Loucy (cell line): ENCODE measurements at regions not wholly inside any gene's neighbourhood (a gene's known extent, or its start where the extent isn't known, plus 50 kb on each side); places are given as distances from the start of the nearest gene placed in this dataset.

Source experiments
- H2AFZ ChIP-seq: fragments of 200-600 bp; sonication (generic); 2 replicates; pipeline ENCODE4 v1.6.0; 2016; ENCODE audit warnings: antibody characterized with exemption, mild to moderate bottlenecking, low read length, moderate library complexity
- H3F3A ChIP-seq: fragments of 200-600 bp; 2 replicates; pipeline ENCODE4 v1.6.0; 2016; ENCODE audit warnings: antibody characterized with exemption, low read depth, mild to moderate bottlenecking
- H3K27me3 ChIP-seq: fragments of 200-600 bp; sonication (generic); 2 replicates; pipeline ENCODE4 v1.6.1; 2014; ENCODE audit warnings: low read length, mild to moderate bottlenecking; ENCODE audit not compliant: insufficient read depth, poor library complexity, severe bottlenecking
- H3K36me3 ChIP-seq: fragments of 200-600 bp; sonication (generic); 2 replicates; pipeline ENCODE4 v1.6.1; 2016; ENCODE audit warnings: low read length; ENCODE audit not compliant: insufficient read depth
- H3K4me1 ChIP-seq: fragments of 200-600 bp; sonication (generic); 2 replicates; pipeline ENCODE4 v1.5.1; 2014; ENCODE audit warnings: low read length, mild to moderate bottlenecking; ENCODE audit not compliant: insufficient read depth, poor library complexity, severe bottlenecking
- H3K4me2 ChIP-seq: fragments of 200-600 bp; sonication (generic); 2 replicates; pipeline ENCODE4 v1.6.0; 2014; ENCODE audit warnings: antibody characterized with exemption, low read length, low read depth, mild to moderate bottlenecking; ENCODE audit not compliant: poor library complexity, severe bottlenecking
- H3K4me3 ChIP-seq: fragments of 200-600 bp; sonication (generic); 2 replicates; pipeline ENCODE4 v1.5.1; 2014; ENCODE audit warnings: low read length, mild to moderate bottlenecking, mixed read lengths; ENCODE audit not compliant: poor library complexity, severe bottlenecking
- H3K79me2 ChIP-seq: fragments of 200-600 bp; sonication (generic); 2 replicates; pipeline ENCODE4 v1.6.1; 2014; ENCODE audit warnings: low read length; ENCODE audit not compliant: insufficient read depth
- H3K9ac ChIP-seq: fragments of 200-600 bp; sonication (generic); 2 replicates; pipeline ENCODE4 v1.6.0; 2014; ENCODE audit warnings: mild to moderate bottlenecking, low read depth, low read length, moderate library complexity; ENCODE audit not compliant: poor library complexity, severe bottlenecking
- H3K9me2 ChIP-seq: fragments of 200-600 bp; sonication (generic); replicated peaks from 2 replicates; pipeline ENCODE4 v1.6.1; 2016; ENCODE audit warnings: low read depth, low read length, mixed read lengths
- H3K9me3 ChIP-seq: fragments of 200-600 bp; sonication (generic); 2 replicates; pipeline ENCODE4 v1.6.1; 2014; ENCODE audit warnings: mild to moderate bottlenecking, antibody characterized with exemption, low read length, low read depth; ENCODE audit not compliant: insufficient read depth
- H4K20me1 ChIP-seq: fragments of 200-600 bp; sonication (generic); 2 replicates; pipeline ENCODE4 v1.6.0; 2014; ENCODE audit warnings: antibody characterized with exemption, low read length, mild to moderate bottlenecking; ENCODE audit not compliant: insufficient read depth, poor library complexity, severe bottlenecking
- CTCF ChIP-seq: fragments of 200-600 bp; sonication (generic); conservative IDR thresholded peaks from 2 replicates; pipeline ENCODE4 v1.5.1; 2014; ENCODE audit warnings: mild to moderate bottlenecking, antibody characterized with exemption, low read length
- EZH2phosphoT487 ChIP-seq: fragments of 200-600 bp; IDR thresholded peaks from 2 replicates; pipeline ENCODE4 v1.6.1; 2018; ENCODE audit warnings: antibody characterized with exemption, mild to moderate bottlenecking, moderate library complexity, borderline replicate concordance

GRCh38 chr2:40032650-40033319, 253.7 kb upstream of the THUMPD2 start:
- Histone ChIP-seq H3K79me2 (no peaks in the 10 kb centered on the region), H3K36me3 (no peaks in the 10 kb centered on the region), H3K4me2 (no peak overlapping the region), H3F3A (no peaks in the 10 kb centered on the region), H3K9me3 (peaks cover 5% of the 10 kb centered on the region; the same call in 1 of the 2 replicates), H3K4me3 (no peak overlapping the region), H4K20me1 (no peaks in the 10 kb centered on the region), H3K27me3 (no peaks in the 10 kb centered on the region), H3K4me1 (no peaks in the 10 kb centered on the region), H3K9me2 (no peaks in the 10 kb centered on the region), H3K9ac (no peak overlapping the region), H2AFZ (no peak overlapping the region)
- no peak for TF ChIP-seq CTCF
- no peak for TF ChIP-seq EZH2phosphoT487

GRCh38 chr2:40030456-40030975, 251.5 kb upstream of the THUMPD2 start:
- Histone ChIP-seq H3K4me2 (no peak overlapping the region), H3K4me1 (no peaks in the 10 kb centered on the region), H3F3A (no peaks in the 10 kb centered on the region), H4K20me1 (no peaks in the 10 kb centered on the region), H3K36me3 (no peaks in the 10 kb centered on the region), H3K79me2 (no peaks in the 10 kb centered on the region), H3K9me2 (no peaks in the 10 kb centered on the region), H3K9me3 (peaks cover 5% of the 10 kb centered on the region; the same call in 1 of the 2 replicates), H3K4me3 (no peak overlapping the region), H2AFZ (no peak overlapping the region), H3K27me3 (no peaks in the 10 kb centered on the region), H3K9ac (no peak overlapping the region)
- TF ChIP-seq CTCF (no peak), EZH2phosphoT487 (no peak)

GRCh38 chr2:40028792-40029488, 249.9 kb upstream of the THUMPD2 start:
- Histone ChIP-seq H3K9me2 (no peaks in the 10 kb centered on the region), H3K4me1 (no peaks in the 10 kb centered on the region), H4K20me1 (no peaks in the 10 kb centered on the region), H3F3A (no peaks in the 10 kb centered on the region), H2AFZ (no peak overlapping the region), H3K36me3 (no peaks in the 10 kb centered on the region), H3K79me2 (no peaks in the 10 kb centered on the region), H3K27me3 (no peaks in the 10 kb centered on the region), H3K4me2 (no peak overlapping the region), H3K9ac (no peak overlapping the region), H3K9me3 (no peaks in the 10 kb centered on the region), H3K4me3 (no peak overlapping the region)
- no peak for TF ChIP-seq EZH2phosphoT487
- TF ChIP-seq CTCF = no peak
